ENCODE measurements at regions not wholly inside any gene's neighbourhood (a gene's known extent, or its start where the extent isn't known, plus 50 kb on each side); places are given as distances from the start of the nearest gene placed in this dataset.

DNA sequence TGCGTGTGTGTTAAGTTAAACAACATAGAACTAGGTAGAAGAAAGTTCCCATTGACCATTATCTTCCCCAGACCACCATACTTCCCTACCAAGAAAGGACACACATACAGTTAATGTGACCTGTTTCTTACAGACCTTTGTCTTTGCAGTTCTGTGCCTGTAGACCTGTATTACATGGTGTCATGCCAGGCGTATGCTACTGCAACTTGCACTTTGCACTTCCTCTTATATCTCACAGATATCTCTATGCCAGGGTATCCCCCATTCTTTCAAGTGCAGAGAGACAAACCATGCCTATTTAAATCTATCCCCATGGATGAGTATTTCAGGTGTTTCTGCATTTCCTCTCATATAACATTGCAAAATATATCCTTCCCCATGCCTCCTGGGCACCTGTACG is 136.8 kb upstream of the PKDCC start:
- DNase-seq (ENCODE audit: extremely low read depth in 1 of 11, low read depth in 9 of 11, low spot score in 4 of 11): no peak

DNA sequence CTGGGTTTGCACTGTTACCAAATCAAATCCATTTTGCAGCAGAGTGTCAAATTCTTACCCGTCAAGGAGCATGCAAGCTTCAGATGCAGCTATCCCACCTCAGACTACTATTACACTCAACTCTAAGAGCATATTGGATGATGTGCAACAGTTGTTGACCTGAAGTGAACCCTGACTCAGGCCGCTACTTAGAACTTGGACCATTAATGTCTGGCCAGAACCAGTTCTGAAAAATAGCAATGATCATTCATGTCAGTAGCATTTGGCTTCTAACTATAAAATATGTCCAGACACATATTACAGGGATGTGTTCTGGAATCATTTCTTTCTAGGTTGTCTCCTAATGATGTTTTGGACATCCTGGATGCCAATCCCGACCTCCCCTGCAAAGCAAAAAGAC is 135.5 kb upstream of the PKDCC start:
- no peak for DNase-seq (ENCODE audit: extremely low read depth in 1 of 11, low read depth in 9 of 11, low spot score in 4 of 11)

DNA sequence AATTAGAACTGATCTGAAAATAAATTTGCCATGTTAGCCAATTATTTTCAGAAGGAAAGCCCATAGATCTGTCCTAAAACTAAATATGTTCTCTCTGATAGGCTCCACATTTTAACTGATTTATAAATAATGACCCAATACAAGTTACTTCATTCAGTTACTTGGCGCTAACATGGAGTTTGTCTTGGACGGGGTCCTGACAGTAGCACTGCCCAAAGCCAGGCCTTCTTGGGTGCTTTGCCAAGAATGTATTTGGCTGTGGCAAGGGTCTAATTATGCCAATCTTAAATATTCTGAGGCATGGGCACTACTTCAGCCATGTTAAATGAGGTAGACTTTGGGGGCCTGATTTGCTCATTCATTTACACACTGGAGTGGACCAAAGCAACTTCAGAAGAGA is 135.0 kb upstream of the PKDCC start:
- DNase-seq (ENCODE audit: extremely low read depth in 1 of 11, low read depth in 9 of 11, low spot score in 4 of 11): no peak

DNA sequence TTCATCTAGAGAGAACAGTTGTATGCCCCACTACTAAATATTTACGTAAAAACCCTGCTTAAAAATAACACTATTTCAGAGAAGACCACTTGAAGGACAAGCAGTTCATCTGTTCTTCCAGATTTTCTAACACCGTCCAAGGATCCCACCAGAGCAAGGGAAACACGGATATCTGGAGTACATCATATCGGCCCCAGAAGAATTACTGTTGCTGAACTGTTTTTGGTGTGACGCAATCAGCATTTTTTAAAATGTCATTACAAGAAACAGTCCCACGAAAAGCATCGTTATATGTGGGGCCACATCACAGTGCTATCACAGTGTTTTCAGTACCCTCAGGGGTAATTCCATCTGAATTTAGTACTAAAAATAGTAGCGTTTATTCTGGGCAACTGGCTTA is 134.5 kb upstream of the PKDCC start:
- no peak for DNase-seq (ENCODE audit: extremely low read depth in 1 of 11, low read depth in 9 of 11, low spot score in 4 of 11)

DNA sequence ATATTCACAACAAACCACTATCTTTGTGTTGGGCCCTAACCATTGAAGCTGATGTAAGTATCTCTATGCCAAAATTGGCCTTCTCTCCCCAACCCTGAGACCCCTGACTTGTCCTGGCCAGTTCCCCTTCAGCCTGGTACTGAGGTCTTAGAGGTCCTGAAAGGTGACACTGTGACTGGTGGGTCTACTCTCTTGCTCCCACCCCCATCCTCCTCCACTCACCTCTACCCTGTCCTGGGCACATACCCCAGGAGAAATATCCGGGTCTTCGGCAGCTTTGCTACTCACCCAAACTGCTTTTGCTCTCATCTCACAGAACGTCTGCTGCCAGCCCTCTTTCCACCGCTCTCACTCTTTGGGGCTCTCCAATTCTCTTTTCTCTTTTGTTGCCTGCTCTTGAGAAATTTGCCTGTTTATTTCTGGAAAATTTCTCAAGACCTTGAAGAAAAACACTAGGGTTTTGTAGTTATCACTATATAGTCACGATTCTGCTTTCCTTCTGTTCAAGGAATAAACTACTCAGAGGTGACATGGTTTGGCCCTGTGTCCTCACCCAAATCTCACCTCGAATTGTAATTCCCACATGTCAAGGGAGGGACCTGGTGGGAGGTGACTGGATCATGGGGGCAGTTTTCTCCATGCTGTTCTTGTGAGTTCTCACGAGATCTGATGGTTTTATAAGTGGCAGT is 133.8 kb upstream of the PKDCC start:
- no peak for DNase-seq (ENCODE audit: extremely low read depth in 1 of 11, low read depth in 9 of 11, low spot score in 4 of 11)

DNA sequence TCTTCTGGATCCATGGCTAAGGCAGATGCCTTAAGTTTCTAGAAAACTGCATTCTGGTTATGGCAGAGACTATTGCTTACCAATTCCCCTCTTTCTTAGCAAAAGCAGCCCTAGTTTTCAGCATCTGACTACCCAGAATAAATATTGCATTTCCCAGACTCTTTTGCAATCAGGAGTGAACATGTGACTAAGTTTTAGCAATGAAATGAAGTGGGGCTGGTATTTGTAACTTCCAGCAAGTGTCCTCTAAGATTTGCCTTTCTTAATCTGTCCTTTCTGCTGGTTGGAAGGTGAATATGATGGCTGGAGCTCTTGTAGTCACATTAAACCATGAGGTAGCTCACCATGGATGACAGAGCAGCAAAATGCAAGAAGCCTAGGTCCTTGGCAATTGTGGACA is 132.9 kb upstream of the PKDCC start:
- DNase-seq (ENCODE audit: extremely low read depth in 1 of 11, low read depth in 9 of 11, low spot score in 4 of 11): no peak

DNA sequence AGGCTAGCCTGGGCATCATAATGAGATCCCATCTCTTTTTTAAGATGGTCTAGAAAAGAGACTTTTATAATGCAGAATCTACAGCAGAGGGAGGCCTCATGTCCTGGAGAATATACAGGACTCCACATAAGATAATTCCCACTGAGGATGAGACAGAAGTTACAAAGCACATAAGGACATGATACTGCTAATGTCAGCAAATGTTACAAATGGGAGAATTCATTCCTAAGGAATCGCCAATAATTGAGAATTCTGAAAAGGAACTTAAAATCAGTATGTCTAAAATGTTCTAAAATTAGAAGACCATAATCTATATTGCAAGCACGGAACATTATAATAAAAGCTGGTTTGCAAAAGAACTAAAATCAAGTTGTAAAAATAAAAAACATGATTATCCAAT is 131.6 kb upstream of the PKDCC start:
- DNase-seq (ENCODE audit: extremely low read depth in 1 of 11, low read depth in 9 of 11, low spot score in 4 of 11): no peak

DNA sequence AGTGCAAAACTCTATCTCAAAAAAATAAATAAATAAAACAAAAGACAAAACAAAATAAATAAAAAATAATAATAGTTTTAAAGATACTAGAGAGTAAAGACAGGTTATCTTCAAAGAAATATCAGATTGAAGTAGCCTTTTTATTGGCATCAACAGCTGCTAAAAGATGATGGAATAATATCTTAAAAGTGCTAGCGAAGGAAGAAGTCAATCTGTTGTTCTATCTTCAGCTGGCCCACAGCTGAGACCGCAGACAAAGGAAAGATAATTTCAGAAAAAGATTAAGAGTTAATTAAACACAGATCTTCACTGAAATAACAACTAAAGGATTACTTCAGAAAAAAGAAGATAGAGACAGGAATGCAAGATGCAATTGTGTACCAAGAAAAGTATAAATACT is 130.2 kb upstream of the PKDCC start:
- no peak for DNase-seq (ENCODE audit: extremely low read depth in 1 of 11, low read depth in 9 of 11, low spot score in 4 of 11)

DNA sequence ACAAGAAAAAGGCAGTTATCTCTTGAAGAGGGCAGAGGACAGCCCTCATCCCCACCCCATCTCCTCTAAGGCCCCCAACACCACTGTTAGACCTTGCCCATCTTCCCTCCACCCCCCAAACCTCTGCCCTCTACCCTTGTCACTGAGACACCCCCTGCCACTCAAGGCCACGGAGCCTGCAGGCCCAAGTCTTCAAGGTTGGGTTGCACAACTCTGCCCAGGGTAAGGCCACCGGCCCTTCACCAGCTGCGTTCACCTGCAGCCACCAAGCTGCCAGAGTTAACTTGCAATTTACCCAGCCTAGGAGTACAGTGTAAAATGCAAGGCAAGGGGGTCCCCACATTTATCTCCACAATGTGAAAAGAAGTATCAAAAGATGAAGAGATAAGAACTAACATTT is 128.7 kb upstream of the PKDCC start:
- DNase-seq (ENCODE audit: extremely low read depth in 1 of 11, low read depth in 9 of 11, low spot score in 4 of 11): no peak

DNA sequence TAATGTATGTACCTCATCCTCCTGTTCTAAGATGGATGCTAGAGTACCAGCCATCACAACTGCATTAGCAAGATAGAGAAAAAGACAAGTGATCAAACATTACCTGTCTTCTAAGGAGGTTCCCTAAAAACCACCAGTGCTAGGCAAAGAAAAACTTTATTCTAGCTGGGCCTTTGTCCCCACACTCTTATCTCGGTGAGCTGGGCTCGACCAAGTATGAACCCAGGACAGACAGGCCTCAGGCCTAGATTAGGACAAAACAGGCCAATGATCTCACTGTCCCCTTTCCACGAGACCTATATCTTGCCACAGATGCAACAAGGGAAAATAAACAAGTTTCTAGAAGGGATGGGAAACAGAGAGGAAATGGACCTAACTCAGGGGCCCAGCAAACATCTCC is 127.6 kb upstream of the PKDCC start:
- no peak for DNase-seq (ENCODE audit: extremely low read depth in 1 of 11, low read depth in 9 of 11, low spot score in 4 of 11)

DNA sequence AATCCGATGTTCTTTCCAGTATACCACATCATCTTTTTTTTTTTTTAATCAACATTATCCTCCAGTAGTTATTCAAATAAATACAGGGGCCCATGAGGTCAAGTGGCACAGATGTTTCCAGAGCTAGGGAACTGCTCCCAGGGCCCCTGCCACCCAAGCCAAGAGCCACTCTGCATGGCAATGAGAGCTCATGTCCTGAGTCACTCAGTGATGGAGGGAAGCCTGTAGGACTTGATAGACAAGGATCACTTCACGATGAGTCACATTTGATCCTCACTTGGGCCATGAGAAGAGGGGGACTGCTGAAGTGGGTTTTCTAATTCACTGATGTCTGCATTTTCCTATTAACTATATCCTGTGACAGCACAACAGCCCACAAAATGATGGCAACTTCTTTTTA is 127.0 kb upstream of the PKDCC start:
- no peak for DNase-seq (ENCODE audit: extremely low read depth in 1 of 11, low read depth in 9 of 11, low spot score in 4 of 11)

DNA sequence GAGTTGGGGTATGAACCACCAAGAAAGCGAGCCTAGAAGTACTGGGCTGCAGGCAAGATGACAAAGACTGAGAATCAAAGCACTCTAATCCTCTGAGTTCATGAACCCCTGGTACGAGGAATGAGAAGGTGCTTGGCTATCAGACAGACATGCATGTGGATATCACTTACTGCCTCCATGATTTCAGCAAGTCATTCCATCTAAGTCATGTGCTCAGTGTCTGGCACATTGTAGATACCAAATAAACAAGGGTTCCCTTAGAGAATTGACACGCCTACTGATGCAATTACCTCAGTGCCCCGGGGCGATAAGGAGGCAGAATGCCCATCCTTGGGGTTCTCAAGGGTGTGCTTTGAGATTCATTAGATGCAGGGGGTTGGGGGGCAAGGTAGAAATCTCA is 125.6 kb upstream of the PKDCC start:
- DNase-seq (ENCODE audit: extremely low read depth in 1 of 11, low read depth in 9 of 11, low spot score in 4 of 11): no peak

DNA sequence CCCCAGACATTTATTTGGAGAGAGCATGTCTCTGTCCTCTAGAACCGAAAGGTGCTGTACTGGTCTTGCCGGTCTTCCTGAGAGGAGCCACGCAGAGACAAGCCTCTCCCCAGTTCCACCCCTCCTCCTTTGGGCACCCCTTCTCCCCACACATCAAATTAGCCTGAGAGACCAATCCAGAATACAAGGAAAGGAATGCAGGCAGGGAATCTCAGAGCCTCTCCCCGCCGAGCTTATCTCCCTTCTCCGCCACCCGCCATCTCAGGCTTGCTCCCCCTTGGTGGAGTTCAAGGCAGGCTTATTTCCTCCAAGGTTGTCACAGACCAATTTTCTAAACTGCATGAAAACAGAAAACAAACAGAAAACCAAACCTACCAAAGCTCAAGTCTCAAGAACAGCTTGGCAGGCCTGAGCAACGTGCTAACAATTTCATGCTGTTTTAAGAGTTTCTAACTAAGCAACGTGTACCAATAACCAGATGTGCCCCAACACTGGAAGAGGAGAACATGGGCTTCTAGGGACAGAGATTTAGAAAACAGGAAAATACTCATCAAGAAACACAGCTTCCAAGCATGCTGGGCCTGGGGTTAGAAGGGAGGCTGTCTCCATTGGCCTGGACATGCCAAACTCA is 124.5 kb upstream of the PKDCC start:
- no peak for DNase-seq (ENCODE audit: extremely low read depth in 1 of 11, low read depth in 9 of 11, low spot score in 4 of 11)

DNA sequence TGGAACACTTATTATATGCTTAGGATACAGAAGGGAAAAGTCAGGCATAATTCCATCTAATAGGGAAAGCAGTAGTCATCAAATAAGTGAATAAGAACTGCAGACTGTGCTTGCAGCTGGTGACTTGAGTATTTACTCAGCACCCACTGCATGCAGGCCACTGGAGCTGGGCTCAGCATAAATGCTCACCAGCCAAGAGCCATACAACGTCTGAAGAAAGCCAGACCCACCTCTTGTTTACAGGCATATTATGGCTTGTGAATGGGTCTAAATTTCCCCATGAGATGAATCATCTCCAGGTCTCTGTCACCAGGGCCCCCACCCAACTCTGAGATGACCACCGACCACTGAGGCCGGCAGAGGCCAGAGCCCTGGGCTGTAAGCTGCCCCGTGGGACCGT is 123.8 kb upstream of the PKDCC start:
- no peak for DNase-seq (ENCODE audit: extremely low read depth in 1 of 11, low read depth in 9 of 11, low spot score in 4 of 11)

DNA sequence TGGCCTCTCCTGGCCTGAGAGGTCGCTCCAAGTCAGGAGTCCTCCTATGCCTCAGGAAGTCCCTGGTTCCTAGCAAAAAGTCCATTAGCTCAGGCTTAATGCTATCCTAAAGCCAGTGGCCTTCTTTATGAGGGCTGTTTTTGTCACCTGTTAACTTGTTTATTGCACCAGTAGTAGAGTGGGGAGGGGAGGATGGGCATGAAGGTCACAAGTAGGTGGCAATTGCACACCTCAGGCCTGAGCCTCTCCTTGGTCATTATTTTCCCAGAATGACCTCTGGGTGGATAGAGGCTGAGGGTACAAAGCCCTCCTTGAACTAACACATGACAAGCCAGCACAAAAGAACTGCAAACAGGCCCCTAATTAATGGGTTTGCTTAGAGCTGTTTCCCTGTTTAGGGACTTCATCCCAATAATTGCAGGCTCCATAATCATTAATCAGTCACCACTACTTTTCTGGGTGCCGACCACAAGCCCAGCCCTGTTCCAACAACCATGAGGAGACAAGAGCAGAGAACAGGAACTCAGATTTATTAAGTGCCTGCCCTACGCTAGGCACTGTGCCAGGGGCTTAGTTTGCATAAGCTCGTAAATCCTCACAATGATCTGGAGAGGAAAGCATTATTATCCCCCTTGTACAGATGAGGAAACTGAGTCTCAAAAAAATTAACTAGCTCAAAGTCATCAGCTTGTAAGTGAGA is 123.0 kb upstream of the PKDCC start:
- DNase-seq (ENCODE audit: extremely low read depth in 1 of 11, low read depth in 9 of 11, low spot score in 4 of 11): no peak

DNA sequence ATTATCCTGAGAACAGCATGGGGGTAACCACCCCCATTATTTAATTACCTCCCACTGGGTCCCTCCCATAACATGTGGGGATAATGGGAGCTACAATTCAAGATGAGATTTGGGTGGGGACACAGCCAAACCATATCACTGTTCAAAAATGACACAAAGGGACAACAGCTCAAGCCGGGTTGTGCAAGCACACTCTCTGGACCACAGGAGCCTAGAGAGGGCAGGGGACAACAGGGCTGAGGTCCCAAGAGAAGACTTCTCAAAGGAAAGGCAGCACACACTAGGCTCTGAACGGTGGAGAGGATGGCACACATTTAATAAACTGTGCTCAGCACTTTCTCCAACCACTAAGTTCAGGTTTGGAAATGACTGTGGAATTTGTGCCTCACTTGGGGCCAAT is 122.1 kb upstream of the PKDCC start:
- DNase-seq (ENCODE audit: extremely low read depth in 1 of 11, low read depth in 9 of 11, low spot score in 4 of 11): no peak

DNA sequence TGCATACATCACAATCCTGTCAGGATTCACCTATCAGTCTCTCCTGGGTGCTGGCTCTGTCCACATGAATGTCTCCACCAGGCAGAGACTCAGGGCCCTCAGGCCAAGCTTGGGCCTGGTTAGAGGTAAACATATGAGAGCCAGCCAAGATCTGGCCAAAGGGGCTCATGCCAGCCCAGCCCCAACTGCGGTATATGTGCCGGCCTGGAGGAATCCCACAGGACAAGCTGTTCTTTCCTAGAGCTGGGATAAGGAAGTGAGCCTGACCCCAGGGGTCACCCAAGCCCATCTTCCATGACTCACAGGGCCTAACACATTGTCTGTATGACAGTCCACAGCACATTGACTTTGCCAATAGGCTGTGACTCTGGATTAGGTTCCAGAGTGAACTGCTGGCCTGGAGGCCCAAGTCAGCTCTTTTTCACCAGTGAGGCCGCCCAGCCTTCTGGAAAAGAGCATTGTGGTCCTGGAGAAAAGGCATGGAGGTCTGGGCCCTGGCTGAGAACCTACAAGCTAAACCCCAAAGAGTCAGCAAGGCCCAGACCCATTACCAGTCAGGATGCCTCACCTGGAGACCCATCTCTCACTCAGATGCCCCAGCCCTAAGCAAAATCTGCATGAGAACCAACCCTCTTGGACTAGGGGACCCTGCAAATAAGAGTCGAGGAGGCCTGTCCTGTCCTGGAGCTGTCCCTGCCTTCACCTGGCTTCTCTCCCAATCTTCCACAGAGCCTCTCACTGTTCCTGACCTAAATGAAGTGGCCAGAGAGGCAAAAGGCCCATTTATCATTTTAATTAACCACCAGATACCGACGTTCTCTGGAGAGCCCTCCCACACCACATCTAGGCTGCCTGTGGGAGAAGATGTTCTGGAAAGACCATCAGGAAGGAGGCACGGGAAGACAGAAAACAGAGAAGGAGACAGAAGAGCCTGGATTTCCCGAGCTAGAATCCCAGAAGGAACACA is 120.9 kb upstream of the PKDCC start:
- DNase-seq (ENCODE audit: extremely low read depth in 1 of 11, low read depth in 9 of 11, low spot score in 4 of 11): no peak

DNA sequence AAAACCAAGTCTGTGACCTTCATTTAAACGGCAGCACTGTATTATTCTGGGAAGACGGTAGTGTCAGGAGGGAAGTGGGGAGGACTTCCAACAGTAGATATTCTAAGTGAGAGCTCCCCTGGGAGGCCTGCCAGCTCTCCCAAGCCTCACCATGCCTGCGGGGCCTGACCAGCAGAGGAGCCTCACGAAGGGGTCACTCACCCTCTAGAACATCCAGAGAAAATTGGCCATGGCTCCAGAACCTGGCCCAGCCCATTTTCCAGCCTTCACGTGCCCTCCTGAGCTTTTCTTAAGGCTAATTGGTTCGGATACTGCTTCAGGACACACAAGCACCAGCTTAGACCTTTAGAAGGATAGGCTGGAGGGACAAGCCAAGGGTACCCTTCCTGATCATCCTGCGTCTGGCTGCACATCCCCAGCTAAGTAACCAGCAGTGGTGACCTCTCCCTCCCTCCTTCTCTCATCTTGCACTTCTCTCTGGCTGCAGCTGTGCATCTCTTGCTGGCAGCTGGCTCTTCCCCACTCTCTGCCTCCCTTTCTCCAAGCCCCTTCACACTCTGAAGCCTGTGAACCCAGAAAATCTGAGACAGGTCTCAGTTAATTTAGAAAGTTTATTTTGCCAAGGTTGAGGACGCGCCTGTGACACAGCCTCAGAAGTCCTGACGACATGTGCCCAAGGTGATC is 120.1 kb upstream of the PKDCC start:
- no peak for DNase-seq (ENCODE audit: extremely low read depth in 1 of 11, low read depth in 9 of 11, low spot score in 4 of 11)

DNA sequence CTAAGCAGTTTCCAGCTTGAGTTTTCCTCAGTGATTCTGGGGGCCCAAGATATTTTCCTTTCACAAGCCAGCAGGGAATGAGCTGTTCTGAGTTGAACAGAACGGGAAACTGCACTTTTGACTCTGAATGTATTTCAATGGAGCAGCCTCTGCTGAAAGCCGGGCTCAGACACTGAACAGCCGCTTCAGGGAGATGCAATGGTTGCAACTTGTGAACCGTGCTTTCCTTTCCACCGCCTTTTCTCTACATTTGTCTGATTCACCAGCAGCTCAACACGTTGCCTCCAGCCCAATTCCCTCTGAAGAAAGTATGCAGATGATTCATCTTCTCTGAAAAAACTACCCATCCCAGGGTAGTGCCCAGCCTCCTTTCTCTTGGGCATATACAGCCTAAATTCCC is 119.3 kb upstream of the PKDCC start:
- DNase-seq (ENCODE audit: extremely low read depth in 1 of 11, low read depth in 9 of 11, low spot score in 4 of 11): no peak
